ENCODE measurements at regions not wholly inside any gene's neighbourhood (a gene's known extent, or its start where the extent isn't known, plus 50 kb on each side); places are given as distances from the start of the nearest gene placed in this dataset.

DNA sequence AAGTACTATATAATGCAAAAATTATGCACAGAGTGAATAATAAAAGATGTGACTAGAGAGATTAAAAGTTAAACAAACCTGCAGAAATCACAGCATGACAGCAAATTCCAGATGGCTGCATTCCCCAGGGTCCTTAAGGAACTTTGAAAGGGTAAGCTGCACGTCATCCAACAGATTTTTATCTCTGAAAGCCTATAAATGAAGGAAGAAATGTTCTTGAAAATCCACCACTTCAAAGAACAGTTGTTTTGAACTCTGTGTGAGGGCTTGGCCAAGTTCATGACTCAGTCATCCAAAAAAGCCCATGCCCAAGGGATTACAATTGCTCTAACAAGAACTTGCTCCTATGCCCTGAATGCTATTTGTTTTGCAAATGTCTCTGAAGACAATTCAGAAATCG, 603.6 kb downstream of the PLOD2 start:
- no peak for FAIRE-seq
- no peak for DNase-seq (ENCODE audit: insufficient read length, low spot score)
- TF ChIP-seq POU2F2 (IDR thresholded peaks at IDR 0.05; ENCODE audit: low read depth, low read length) (no peak), POLR2AphosphoS5 (IDR thresholded peaks at IDR 0.05; ENCODE audit: low read depth, low read length) (no peak), SPI1 (IDR thresholded peaks at IDR 0.05; ENCODE audit: low read depth, low read length) (no peak), POLR2A (IDR thresholded peaks at IDR 0.05; ENCODE audit: low read depth, low read length) (no peak), TAF1 (IDR thresholded peaks at IDR 0.05; ENCODE audit: low read depth, low read length) (no peak), PAX5 (IDR thresholded peaks at IDR 0.05; ENCODE audit: insufficient read depth, low read length, severe bottlenecking) (no peak)

DNA sequence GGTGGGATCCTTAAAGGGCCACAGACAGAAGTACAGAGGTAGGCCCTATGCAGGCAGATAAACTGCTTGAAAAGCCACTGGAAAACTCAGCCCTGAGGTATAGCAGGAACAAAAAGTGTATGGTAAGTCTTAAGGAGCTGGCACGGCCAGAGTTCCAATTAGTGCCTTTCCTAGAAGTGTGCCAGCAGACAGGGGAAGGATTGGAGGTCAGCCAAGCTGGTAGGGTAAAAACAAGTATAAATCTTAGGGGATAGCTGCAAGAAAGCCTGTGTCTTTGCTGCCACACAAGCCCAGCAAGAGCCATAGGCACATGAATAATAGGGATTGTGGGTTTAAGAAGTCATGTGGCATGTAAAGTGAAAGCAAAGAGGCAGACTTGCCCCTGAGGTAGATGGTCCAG, 582.5 kb downstream of the PLOD2 start:
- no peak for TF ChIP-seq SPI1 (IDR thresholded peaks at IDR 0.05; ENCODE audit: low read depth, low read length)
- TF ChIP-seq POLR2AphosphoS5 (IDR thresholded peaks at IDR 0.05; ENCODE audit: low read depth, low read length), result no peak
- TF ChIP-seq POU2F2 (IDR thresholded peaks at IDR 0.05; ENCODE audit: low read depth, low read length), result no peak
- TF ChIP-seq POLR2A (IDR thresholded peaks at IDR 0.05; ENCODE audit: low read depth, low read length), result no peak
- no peak for TF ChIP-seq TAF1 (IDR thresholded peaks at IDR 0.05; ENCODE audit: low read depth, low read length)
- TF ChIP-seq PAX5 (IDR thresholded peaks at IDR 0.05; ENCODE audit: insufficient read depth, low read length, severe bottlenecking), result no peak
- DNase-seq (ENCODE audit: insufficient read length, low spot score) (no peak), FAIRE-seq (no peak)

DNA sequence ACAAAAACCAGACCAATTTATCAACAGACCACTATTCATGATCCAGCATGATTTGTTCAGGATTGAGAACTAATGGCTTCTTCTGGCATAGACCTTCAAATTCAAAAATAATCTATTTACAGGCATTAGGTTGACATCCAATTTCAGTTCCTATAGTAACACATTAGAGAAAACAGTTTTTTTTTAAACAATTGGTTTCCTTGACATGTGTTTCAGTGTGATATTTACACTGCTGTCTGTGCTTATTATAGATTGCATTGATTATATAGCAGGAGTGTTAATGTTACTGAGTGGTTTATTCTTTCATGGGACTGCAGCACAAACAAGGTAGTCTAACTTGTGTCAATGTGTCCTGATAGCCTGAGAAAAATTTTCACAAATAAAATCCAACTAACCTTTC, 579.3 kb downstream of the PLOD2 start:
- FAIRE-seq, result no peak
- TF ChIP-seq POLR2A (IDR thresholded peaks at IDR 0.05; ENCODE audit: low read depth, low read length) (no peak), PAX5 (IDR thresholded peaks at IDR 0.05; ENCODE audit: insufficient read depth, low read length, severe bottlenecking) (no peak), POLR2AphosphoS5 (IDR thresholded peaks at IDR 0.05; ENCODE audit: low read depth, low read length) (no peak), POU2F2 (IDR thresholded peaks at IDR 0.05; ENCODE audit: low read depth, low read length) (no peak), SPI1 (IDR thresholded peaks at IDR 0.05; ENCODE audit: low read depth, low read length) (no peak), TAF1 (IDR thresholded peaks at IDR 0.05; ENCODE audit: low read depth, low read length) (no peak)
- no peak for DNase-seq (ENCODE audit: insufficient read length, low spot score)

DNA sequence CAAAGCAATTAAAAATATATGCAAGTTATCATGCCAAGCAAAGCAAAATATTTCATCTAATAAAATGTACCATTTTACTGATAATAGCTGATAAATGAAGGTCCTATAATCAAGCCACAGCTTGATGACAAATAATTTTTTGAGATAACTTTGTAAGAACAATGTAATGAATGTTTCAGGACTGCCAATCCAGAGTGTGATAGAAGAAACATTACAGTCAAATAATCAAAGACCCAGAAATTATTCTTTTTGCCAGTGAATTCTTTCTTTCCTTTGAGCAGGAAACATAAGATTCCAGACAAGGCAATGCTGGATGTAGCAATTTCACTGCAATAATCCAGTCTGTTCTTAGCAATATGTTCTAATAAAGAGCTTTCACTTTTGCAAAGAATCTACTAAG, 556.1 kb downstream of the PLOD2 start:
- TF ChIP-seq POLR2AphosphoS5 (IDR thresholded peaks at IDR 0.05; ENCODE audit: low read depth, low read length), result no peak
- TF ChIP-seq POLR2A (IDR thresholded peaks at IDR 0.05; ENCODE audit: low read depth, low read length), result no peak
- FAIRE-seq (no peak), DNase-seq (ENCODE audit: insufficient read length, low spot score) (no peak)

DNA sequence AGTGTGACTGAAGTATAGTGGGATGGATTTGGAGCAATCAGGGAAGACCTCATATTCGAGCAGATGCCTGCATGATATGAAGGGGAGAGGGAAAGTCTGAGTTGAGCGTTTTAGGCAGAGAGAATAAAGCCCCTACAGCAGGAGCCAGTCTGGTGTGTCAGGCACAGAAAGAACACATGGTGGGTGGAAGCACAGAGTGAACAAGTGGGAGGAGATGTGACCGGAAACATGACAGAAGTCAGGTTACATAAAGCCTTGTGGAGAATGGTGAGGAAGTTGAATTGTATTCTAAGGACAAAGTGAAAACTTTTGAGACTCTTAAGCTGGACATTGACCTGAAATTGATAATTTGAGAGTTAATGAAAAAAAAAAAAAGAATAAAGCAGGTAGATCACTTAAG, 541.0 kb downstream of the PLOD2 start:
- no peak for FAIRE-seq
- TF ChIP-seq POLR2A (IDR thresholded peaks at IDR 0.05; ENCODE audit: low read depth, low read length) (no peak), POLR2AphosphoS5 (IDR thresholded peaks at IDR 0.05; ENCODE audit: low read depth, low read length) (no peak), SPI1 (IDR thresholded peaks at IDR 0.05; ENCODE audit: low read depth, low read length) (no peak), TAF1 (IDR thresholded peaks at IDR 0.05; ENCODE audit: low read depth, low read length) (no peak), PAX5 (IDR thresholded peaks at IDR 0.05; ENCODE audit: insufficient read depth, low read length, severe bottlenecking) (no peak), POU2F2 (IDR thresholded peaks at IDR 0.05; ENCODE audit: low read depth, low read length) (no peak)
- no peak for DNase-seq (ENCODE audit: insufficient read length, low spot score)

DNA sequence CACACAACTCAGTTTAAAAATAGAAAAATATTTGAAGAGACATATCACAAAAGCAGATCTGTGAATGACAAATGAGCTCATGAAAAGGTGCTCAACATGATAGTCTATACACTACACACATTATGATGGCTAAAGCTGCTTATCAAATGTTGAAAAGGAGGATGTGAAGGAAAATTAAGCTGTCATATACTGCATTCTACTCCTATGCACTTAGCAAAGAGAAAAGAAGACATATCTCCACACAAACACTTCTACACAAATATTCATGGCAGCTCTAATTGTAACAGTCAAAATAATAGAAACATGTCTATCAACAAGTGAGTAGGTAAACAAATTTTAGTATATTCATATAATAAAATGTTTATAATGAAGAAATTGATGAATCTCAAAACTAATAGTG, 540.5 kb downstream of the PLOD2 start:
- TF ChIP-seq PAX5 (IDR thresholded peaks at IDR 0.05; ENCODE audit: insufficient read depth, low read length, severe bottlenecking) (no peak), POLR2A (IDR thresholded peaks at IDR 0.05; ENCODE audit: low read depth, low read length) (no peak), SPI1 (IDR thresholded peaks at IDR 0.05; ENCODE audit: low read depth, low read length) (no peak), TAF1 (IDR thresholded peaks at IDR 0.05; ENCODE audit: low read depth, low read length) (no peak), POU2F2 (IDR thresholded peaks at IDR 0.05; ENCODE audit: low read depth, low read length) (no peak), POLR2AphosphoS5 (IDR thresholded peaks at IDR 0.05; ENCODE audit: low read depth, low read length) (no peak)
- no peak for DNase-seq (ENCODE audit: insufficient read length, low spot score)
- FAIRE-seq, result no peak

DNA sequence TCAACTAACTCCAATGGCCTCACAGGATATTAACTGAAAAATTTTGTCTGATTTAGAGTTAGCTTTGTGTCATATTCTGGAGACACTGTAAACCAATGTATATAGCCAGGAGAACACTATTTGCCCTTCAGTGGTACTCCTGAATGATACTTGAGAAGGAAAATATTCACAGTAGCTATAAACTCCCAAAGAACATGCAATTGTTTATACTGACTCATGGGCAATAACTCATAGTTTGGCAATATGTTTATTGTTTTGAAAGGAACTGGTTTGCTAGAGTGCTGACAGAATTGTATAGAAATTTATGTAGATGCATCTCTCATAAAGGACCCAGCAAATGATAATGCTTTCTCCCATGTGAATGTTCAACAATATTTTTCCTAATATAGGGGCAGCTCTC, 537.6 kb downstream of the PLOD2 start:
- FAIRE-seq, result no peak
- no peak for TF ChIP-seq POLR2A (IDR thresholded peaks at IDR 0.05; ENCODE audit: low read depth, low read length)
- no peak for TF ChIP-seq POU2F2 (IDR thresholded peaks at IDR 0.05; ENCODE audit: low read depth, low read length)
- no peak for TF ChIP-seq PAX5 (IDR thresholded peaks at IDR 0.05; ENCODE audit: insufficient read depth, low read length, severe bottlenecking)
- TF ChIP-seq POLR2AphosphoS5 (IDR thresholded peaks at IDR 0.05; ENCODE audit: low read depth, low read length), result no peak
- TF ChIP-seq TAF1 (IDR thresholded peaks at IDR 0.05; ENCODE audit: low read depth, low read length), result no peak
- no peak for TF ChIP-seq SPI1 (IDR thresholded peaks at IDR 0.05; ENCODE audit: low read depth, low read length)
- no peak for DNase-seq (ENCODE audit: insufficient read length, low spot score)

DNA sequence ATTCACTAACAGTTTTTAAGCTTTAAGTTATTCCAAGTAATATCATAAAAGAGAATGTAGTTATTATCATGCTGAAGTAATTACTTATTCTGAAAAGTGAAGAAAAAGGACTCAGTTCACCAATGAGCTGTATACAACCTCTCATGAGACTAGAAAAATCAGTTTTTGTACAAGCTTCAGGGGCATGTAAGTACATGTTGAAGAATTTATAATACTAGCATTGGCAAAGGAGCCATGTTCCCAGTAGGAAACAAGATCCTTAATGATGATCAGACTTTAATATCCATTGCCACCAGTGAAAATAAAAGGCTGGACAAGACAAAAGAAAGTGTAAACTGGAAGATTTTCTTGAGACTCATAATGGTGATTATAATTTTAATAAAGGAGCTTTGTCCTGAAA, 532.8 kb downstream of the PLOD2 start:
- FAIRE-seq, result no peak
- DNase-seq (ENCODE audit: insufficient read length, low spot score), result no peak
- TF ChIP-seq POLR2AphosphoS5 (IDR thresholded peaks at IDR 0.05; ENCODE audit: low read depth, low read length), result no peak
- TF ChIP-seq TAF1 (IDR thresholded peaks at IDR 0.05; ENCODE audit: low read depth, low read length), result no peak
- TF ChIP-seq POU2F2 (IDR thresholded peaks at IDR 0.05; ENCODE audit: low read depth, low read length), result no peak
- no peak for TF ChIP-seq POLR2A (IDR thresholded peaks at IDR 0.05; ENCODE audit: low read depth, low read length)
- no peak for TF ChIP-seq SPI1 (IDR thresholded peaks at IDR 0.05; ENCODE audit: low read depth, low read length)
- no peak for TF ChIP-seq PAX5 (IDR thresholded peaks at IDR 0.05; ENCODE audit: insufficient read depth, low read length, severe bottlenecking)

DNA sequence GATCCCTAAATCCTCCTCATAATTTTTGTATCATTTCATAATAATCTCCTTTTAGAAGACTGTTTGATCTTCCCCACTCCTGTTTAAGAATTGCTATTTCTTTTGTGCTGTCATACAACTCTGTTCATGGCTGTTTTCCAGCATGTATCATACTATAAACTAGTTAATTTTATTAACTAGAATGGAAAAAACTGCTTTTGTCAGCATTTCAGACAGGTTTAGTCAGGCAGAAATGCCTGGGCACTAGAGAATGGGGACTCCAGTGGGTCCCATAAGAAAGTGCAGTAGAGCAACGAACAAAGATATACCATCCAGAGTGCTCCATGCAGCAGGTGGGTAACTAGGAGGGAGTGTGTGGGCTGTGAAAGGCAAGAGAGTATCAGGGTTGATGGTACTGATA, 523.9 kb downstream of the PLOD2 start:
- FAIRE-seq (no peak), DNase-seq (ENCODE audit: insufficient read length, low spot score) (no peak)
- TF ChIP-seq POLR2A (IDR thresholded peaks at IDR 0.05; ENCODE audit: low read depth, low read length) (no peak), POLR2AphosphoS5 (IDR thresholded peaks at IDR 0.05; ENCODE audit: low read depth, low read length) (no peak), POU2F2 (IDR thresholded peaks at IDR 0.05; ENCODE audit: low read depth, low read length) (no peak), TAF1 (IDR thresholded peaks at IDR 0.05; ENCODE audit: low read depth, low read length) (no peak), SPI1 (IDR thresholded peaks at IDR 0.05; ENCODE audit: low read depth, low read length) (no peak), PAX5 (IDR thresholded peaks at IDR 0.05; ENCODE audit: insufficient read depth, low read length, severe bottlenecking) (no peak)

DNA sequence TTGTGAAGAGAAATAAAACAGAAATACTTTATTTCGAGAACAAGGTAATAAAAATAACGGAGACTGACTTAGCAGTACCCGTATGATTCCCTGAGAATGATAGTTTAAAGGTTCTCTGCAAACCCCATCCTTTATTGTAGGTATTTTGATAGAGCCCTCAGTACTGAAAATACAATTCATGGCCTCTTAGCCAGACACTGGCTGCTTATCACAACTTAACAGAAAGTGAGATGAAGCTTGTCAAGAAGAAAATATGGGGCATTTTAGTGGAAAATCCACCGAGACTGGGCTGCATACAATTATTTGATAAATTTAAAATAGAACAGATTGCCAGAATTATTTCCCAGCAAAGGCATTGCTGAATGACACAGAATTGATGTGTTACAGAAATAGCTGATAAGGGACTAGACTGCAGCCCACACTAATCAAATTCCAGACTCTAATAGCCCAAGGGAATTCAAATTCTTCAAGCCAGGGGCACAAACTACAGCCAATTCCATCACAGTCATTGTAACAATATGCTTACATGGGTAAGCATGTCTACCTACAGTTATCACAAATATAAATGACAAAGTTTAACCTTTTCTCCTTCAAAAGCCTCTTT, 521.9 kb downstream of the PLOD2 start:
- DNase-seq (ENCODE audit: insufficient read length, low spot score), result no peak
- TF ChIP-seq SPI1 (IDR thresholded peaks at IDR 0.05; ENCODE audit: low read depth, low read length) (no peak), POLR2AphosphoS5 (IDR thresholded peaks at IDR 0.05; ENCODE audit: low read depth, low read length) (no peak), PAX5 (IDR thresholded peaks at IDR 0.05; ENCODE audit: insufficient read depth, low read length, severe bottlenecking) (no peak), TAF1 (IDR thresholded peaks at IDR 0.05; ENCODE audit: low read depth, low read length) (no peak), POLR2A (IDR thresholded peaks at IDR 0.05; ENCODE audit: low read depth, low read length) (no peak), POU2F2 (IDR thresholded peaks at IDR 0.05; ENCODE audit: low read depth, low read length) (no peak)
- no peak for FAIRE-seq

All from GM12891 (cell line).